C1 segment of cervical spinal cord (tissue), 14 donors: ENCODE measurements at regions not wholly inside any gene's neighbourhood (a gene's known extent, or its start where the extent isn't known, plus 50 kb on each side); places are given as distances from the start of the nearest gene placed in this dataset.

ENCODE experiments used
- DNase-seq, 14 donors: peaks; one replicate each; lab custom pipeline; 2025; lab: John Stamatoyannopoulos, UW

- DNase-seq, result no peak
Measured at GRCh38 chr13:47829690-47830089, 171.4 kb downstream of the SUCLA2 start.

- no peak for DNase-seq
Measured at GRCh38 chr13:47826471-47826870, 174.6 kb downstream of the SUCLA2 start.

GRCh38 chr13:47822036-47822435 is 179.0 kb downstream of the SUCLA2 start:
- no peak for DNase-seq

- no peak for DNase-seq
Measured at GRCh38 chr13:47816831-47817230, 184.2 kb downstream of the SUCLA2 start.

- no peak for DNase-seq
Measured at GRCh38 chr13:47813718-47814117, 187.4 kb downstream of the SUCLA2 start.

GRCh38 chr13:47809411-47809810 is 191.7 kb downstream of the SUCLA2 start:
- DNase-seq, result no peak

GRCh38 chr13:47803131-47803530 is 197.9 kb downstream of the SUCLA2 start:
- no peak for DNase-seq

- DNase-seq, result no peak
Measured at GRCh38 chr13:47801555-47801954, 199.5 kb downstream of the SUCLA2 start.

- no peak for DNase-seq
Measured at GRCh38 chr13:47800593-47800992, 200.5 kb downstream of the SUCLA2 start.

GRCh38 chr13:47798906-47799305 is 202.2 kb downstream of the SUCLA2 start:
- DNase-seq, result no peak

- DNase-seq, result no peak
Measured at GRCh38 chr13:47798194-47798593, 202.9 kb downstream of the SUCLA2 start.

GRCh38 chr13:47796816-47797215 is 204.3 kb downstream of the SUCLA2 start:
- no peak for DNase-seq

GRCh38 chr13:47794963-47795362 is 206.1 kb downstream of the SUCLA2 start:
- DNase-seq, result no peak

GRCh38 chr13:47790755-47791154 is 210.3 kb downstream of the SUCLA2 start:
- DNase-seq, result no peak

GRCh38 chr13:47788844-47789243 is 212.2 kb downstream of the SUCLA2 start:
- no peak for DNase-seq

- no peak for DNase-seq
Measured at GRCh38 chr13:47774671-47774994, 226.4 kb downstream of the SUCLA2 start.

- no peak for DNase-seq
Measured at GRCh38 chr13:47764817-47765216, 236.3 kb downstream of the SUCLA2 start.

- DNase-seq, result no peak
Measured at GRCh38 chr13:47757466-47758080, 243.5 kb downstream of the SUCLA2 start.

GRCh38 chr13:47747901-47748300 is 253.2 kb downstream of the SUCLA2 start:
- DNase-seq, result no peak

GRCh38 chr13:47726394-47726793 is 274.7 kb downstream of the SUCLA2 start:
- DNase-seq, result no peak

GRCh38 chr13:47723898-47724297 is 277.2 kb downstream of the SUCLA2 start:
- no peak for DNase-seq

- no peak for DNase-seq
Measured at GRCh38 chr13:47719164-47719563, 281.9 kb downstream of the SUCLA2 start.

GRCh38 chr13:47718556-47718955 is 282.5 kb downstream of the SUCLA2 start:
- DNase-seq, result no peak

GRCh38 chr13:47708386-47708785 is 292.7 kb downstream of the SUCLA2 start:
- DNase-seq, result no peak
